Kidney glomerular epithelial cell (primary cell): ENCODE measurements at regions not wholly inside any gene's neighbourhood (a gene's known extent, or its start where the extent isn't known, plus 50 kb on each side); places are given as distances from the start of the nearest gene placed in this dataset.
"Not testable (repeated sequence)": the region's sequence is repeated elsewhere in the genome, so short reads cannot be mapped to it uniquely, and the experiment has no call there.

ENCODE experiments used
- DNase-seq: peaks from one replicate; lab custom pipeline; 2025; lab: John Stamatoyannopoulos, UW

DNA sequence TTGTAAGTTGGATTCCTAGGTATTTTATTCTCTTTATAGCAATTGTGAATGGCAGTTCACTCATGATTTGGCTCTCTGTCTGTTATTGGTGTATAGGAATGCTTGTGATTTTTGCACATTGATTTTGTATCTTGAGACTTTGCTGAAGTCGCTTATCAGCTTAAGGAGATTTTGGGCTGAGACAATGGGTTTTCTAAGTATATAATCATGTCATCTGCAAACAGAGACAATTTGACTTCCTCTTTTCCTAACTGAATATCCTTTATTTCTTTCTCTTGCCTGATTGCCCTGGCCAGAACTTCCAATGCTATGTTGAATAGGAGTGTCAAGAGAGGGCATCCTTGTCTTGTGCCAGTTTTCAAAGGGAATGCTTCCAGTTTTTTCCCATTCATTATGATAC lies 464.8 kb downstream of the XYLT1 start:
- DNase-seq = not testable (repeated sequence)

DNA sequence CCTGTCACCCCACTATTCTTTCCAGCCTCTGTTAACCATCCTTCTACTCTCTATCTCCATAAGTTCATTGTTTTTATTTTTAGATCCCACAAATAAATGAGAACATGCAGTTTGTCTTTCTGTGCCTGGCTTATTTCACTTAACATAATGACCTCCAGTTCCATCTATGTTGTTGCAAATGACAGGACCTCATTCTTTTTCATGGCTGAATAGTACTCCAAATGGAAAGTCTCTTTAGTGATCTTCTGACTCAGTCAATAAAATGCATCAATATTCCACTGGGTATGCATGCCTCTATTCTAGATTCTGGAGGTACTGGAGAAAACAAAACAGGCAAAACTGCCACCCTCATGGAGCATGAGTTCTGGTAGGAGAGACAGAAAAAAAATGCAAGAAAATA lies 459.0 kb downstream of the XYLT1 start:
- DNase-seq = no peak

DNA sequence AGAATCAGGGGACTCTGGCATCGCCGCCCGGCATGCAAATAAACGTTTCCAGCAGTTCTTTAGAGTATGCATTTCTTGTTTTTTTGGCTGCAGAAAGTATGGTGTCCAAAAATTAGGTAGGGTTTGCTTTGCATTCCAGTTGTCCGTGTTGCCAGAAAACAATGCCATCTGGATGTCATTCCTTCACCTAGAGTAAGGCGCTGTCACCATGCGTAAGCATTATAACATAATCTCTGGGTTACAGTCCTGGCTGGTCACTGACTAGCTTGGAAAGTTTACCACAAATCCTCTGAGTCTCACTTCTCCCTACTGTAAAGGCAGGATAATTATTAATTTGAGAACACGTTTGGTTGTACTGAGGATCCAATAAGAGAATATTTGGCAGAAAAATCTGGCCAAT lies 457.7 kb downstream of the XYLT1 start:
- no peak for DNase-seq

DNA sequence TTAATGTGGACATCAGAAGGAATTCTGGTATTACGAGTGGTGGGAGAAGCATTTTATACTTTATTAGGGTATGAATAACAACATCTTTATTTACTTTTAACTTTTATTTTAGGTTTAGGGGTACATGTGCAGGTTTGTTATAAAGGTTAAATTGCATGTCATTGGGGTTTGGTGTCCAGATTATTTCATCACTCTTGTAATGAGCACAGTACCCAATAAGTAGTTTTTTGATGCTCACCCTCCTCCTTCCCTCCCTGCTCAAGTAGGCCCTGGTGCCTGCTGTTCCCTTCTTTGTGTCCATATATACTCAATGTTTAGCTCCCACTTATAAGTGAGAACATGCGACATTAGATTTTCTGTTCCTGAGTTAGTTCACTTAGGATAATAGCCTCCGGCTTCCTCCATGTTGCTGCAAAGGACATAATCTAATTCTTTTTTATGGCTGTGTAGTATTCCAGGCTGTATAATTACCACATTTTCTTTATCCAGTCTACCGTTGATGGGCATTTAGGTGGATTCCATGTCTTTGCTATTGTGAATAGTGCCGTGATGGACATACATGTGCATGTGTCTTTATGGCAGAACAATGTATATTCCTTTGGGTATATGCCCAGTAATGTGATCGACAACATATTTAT lies 456.2 kb downstream of the XYLT1 start:
- DNase-seq = no peak

DNA sequence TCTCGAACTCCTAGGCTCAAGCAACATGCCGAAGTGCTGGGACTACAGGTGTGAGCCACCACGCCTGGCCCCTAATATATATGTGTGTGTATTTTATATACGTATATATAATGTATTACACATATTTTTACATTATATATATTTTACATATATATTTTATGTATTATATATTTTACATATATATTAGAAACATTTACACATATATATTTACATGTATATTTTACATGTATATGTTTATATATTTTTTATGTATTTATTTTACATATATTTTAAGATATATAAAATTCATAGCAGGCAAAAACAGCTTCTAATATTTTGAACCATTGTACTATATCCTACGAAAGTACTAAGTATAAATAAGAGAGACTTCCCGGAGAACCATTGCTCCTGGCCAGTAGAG lies 455.1 kb downstream of the XYLT1 start:
- DNase-seq = no peak

DNA sequence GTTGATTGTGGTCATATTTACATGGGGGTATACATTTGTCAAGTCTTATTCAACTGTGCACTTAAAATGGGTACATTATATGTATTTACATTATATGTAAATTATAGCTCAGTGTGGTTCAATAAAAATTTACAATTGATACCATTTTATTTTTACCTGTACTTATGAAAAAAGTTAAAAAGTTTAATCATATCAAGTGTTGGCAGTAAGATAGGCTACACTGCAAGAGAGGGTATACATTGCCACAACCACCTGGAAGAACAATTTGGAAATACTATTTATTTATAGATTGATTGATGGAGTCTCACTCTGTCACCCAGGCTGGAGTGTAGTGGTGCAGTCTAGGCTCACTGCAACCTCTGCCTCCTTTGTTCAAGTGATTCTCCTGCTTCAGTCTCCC lies 453.3 kb downstream of the XYLT1 start:
- no peak for DNase-seq

DNA sequence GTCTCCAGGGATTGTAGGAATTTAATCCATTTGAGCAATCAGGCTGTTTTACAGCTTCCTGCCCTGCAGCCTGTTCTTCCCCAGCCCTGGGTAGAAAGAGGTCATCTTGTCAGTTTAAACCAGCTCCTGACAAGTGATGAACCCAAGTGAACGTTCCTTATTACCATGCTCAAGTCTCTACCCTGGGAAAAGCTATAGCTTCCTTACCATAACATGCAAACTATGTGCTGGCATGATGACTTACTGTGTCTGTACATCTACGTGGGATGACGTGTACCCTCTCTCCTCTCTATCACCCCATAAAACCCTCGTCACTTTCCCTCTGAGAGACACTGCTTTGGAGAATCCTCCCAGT lies 452.2 kb downstream of the XYLT1 start:
- no peak for DNase-seq

DNA sequence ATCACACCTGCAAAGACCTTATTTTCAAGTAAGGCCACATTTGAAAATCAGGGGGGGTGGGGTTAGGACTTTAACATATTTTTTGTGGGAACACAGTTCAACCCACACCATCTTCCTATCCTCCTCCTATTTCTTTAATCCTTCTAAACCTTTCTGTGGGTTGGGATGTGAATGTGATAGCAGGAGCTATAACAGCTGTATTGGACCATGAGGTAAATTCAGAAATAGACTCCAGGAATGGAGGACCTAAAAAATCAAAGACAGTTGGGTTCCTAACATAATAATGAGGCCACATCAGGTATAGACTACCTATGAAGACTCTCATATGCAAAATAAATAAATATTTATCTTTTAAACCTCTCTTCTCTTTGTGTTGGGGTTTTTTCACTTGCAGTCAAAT lies 451.4 kb downstream of the XYLT1 start:
- DNase-seq = no peak

DNA sequence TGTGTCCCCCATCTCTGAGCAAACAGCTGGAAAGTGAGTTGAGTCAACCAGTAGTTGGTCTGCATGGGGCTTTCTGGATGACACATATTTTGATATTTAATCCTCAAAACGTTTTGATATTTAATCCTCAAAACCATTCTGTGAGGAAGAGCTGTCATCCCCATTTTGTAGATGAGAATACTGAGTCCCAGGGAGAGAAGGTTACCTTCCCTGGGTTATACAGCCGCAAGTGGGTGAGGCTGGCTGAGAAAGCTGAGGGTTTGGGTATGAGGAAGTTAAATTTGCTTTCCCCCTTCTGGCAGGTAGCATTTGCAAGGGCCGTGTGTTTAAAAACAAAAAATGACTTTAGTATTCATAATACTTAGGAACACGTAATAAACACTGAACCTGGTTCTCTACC lies 447.2 kb downstream of the XYLT1 start:
- DNase-seq = no peak

DNA sequence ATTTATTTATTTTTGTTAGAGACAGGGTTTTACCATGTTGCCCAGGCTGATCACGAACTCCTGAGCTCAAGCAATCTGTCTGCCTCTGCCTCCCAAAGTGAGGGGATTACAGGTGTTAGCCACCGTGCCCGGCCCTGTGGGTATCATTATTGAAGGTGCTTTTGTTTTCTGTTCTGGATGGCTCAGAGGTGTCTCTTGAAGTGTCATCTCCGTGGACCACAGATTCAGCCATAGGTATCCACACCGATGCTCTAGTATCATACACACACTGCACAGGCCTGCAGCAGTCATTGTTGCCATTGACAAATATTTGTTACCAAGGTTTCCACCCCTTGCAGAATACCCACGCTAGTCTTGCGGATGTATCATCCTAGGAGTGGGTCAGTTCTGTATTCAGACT lies 446.2 kb downstream of the XYLT1 start:
- DNase-seq = no peak

DNA sequence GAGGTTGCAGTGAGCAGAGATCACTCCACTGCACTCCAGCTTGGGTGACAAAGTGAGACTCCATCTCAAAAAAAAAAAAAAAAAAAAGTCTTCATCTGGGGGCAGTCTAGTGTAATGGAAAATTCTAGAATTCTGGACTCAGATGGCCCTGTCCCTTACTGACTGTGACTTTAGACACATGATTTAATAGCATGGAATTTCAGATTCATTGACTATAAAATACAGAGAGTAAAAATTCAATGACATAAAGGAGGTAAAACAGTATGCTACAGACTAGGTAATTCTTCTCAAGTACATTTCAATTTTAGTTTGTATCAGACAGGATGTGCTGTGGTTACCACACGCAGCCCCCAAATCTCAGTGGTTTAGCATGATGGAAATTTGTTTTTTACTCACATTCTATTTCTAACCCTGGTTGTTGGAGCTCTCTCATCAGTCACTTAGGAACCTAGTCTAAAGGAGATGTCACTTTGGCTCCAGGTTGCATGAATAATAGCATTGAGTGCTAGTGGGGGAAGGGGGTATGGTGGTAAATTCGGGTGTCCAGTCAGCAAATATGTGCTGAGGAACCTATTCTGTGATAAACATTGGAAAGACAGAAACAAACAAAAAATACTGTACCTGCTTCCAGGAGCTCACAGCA lies 444.0 kb downstream of the XYLT1 start:
- no peak for DNase-seq

DNA sequence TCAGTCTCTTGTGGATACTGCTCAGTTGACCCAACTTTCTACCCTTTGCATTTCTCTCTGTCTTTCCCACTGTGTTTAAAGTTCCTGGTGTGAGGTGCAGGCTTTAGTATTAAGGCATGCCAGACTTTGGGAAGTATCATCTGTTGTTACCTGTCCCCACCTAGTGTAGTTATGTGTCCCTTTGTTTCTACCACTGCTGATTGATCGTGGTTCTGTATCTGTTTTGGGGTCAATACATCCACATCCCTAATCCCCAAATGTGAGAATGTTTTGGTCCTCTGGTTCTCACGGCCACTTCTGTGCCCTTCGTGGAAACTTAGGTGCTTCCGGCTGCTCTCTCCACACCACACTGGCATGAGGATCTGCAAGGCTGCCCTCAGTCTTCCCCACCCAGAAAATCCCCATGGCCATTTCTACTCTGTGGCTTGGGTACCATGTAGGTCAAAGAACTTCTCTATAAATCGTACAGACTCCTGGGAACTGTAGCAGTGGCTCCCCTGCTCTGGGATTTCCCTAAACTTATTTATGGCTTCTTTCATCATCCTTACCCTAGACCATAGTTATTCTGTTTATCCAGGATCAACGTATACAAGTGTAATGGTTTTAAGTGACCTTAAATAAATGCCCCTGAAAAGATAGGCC lies 443.2 kb downstream of the XYLT1 start:
- no peak for DNase-seq

DNA sequence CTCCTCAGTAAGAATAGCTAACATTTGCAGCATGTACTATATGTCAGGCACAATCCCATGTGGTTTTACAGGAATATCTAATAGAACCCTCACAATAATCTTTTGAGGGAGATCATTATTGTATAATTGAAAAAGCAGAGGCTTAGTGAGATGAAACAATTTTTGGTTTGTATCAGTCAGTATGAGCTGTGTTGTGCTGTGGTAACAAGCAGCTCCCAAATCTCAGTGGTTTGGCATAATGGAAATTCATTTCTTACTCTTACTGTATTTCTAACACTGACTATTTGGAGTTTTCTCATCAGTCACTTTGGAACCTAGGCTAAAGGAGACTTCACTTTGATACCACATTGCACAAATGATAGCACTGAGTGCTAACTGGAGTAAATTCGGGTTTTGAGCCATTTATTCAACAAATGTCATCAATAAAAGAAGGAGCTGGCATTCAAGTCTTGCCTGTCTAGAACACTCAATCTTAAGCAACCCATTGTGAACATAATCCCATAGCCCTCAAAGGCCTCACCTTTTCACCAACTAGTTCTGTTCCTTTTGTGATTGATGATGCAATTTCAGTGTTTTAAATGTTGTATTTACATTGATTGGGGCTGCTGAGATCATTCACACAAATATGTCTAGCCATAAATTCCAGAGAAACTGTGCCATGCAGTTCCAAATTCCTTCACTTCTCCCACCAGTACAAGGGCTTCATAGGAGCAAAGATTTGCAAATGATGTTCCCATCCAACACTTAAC lies 441.0 kb downstream of the XYLT1 start:
- DNase-seq = no peak

DNA sequence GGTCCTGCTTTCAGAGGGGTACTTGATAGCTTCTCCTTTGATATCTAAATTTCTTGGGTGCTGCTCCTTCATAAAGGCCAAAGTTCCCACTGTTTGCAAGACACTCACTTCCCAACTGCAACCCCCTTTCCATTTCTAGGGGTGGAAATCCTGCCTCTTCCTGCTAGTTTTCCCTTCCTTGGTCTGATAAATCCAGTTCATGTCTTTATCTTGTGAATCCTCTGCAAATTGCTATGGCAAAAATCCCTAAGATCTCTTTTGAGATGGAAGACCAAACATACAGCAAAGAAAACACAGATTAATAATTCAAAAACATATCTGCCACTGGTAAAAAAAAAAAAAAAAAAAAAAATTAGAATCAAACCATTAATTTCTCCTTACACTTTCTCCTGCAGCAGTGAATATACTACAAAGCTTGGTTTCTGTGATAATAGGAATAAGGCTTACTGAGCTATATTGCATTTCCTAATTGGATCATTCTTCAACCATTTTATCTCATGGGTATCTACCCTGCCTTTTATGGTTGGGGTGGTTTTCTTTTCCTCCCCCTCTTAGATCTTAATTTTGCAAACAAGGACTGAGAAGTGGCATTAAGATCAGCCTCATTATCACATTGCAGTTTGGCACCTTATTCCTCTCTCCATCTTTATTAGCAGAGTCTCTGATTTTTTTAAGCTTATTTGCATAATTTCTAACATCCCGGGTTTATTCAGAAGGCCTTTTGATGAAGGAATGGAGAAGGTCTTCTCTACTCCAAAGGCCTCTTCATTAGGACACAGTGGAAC lies 439.1 kb downstream of the XYLT1 start:
- DNase-seq = no peak

DNA sequence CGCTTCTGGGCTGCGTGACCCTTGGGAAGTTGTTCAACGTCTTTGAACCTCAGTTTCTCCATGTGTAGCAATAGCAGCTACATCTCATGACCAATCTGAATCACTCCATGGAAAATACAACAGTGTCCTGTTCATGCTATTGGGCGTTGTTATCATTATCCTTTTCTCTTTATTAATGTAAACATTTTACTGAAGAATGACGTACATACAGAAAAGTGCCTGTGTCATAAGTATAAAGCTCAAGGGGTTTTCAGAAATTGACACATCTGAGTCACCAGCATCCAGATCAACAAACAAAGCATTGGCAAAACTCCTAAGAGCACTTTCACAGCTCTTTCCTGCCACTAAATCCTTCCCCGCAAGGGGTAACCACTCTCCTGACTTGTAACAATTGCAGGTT lies 438.4 kb downstream of the XYLT1 start:
- DNase-seq = no peak

DNA sequence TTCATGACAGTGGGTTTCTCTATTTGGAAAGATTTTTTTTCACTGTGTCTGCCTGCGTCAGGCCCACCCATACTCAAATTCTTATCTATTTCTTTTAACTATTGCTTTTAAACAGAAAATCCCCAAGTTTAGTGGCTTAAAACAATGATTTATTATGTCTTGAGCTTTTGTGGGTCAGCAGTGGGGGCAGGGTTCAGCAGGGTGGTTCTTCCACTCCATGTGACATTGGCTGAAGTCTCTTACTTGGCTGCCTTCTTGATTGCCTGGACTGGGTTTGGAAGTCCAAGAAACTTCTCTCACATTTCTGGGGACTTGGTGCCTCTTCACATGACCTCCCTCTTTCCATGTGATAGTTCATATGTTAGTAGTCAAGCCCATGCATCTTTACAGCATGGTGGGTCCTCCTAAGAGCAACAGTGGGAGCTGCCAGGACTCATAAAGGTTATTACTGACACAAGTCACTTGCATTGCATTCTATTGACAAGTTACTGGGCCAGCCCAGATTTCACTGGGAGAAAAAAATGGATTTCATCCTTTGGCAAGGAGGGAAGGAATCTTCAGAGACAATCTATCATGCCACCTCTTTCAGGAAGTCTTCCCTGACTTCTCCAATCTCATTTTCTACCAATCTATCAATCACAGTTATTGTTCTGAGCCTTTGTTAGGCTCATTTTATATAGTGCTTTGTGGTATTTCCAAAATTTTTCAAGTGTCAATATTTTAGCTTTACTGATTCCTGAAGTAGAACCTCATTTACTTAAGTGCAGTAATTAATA lies 436.1 kb downstream of the XYLT1 start:
- DNase-seq = no peak

DNA sequence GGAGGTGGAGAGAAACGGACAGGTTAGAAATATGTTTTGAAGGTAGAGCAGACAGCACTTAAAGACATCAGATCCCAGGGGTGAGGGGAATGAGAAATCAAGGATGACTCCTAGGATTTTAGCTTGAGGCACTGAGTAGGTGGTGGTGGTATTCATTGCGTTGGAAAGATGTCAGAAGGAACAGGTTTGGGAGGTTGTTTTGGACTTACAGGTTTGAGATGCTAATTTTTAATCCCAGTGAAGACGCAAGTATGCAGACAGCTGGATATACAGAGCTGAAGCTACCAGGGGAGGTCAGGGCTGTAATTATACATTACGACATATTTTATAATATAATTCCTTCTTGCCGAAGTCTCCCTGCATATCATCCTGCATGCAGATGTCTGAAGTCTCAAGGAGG lies 433.3 kb downstream of the XYLT1 start:
- DNase-seq = no peak

DNA sequence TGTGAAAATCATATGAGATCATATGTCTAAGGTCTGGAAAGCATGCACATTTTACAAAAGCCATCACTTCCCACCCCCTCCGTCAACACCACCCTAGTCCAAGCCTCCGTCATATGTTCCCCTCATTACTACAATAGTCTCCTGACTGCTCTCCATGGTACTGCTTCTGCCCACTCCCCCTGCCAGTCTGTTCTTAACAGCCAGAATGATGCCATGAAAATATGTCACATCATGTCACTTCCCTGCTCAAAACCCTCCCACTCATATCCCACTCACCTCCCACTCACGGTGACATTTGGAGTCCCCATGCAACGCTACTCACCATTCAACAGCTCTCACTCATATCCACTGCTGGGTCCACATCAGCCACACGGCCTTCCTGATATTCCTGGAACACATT lies 432.3 kb downstream of the XYLT1 start:
- DNase-seq = no peak

DNA sequence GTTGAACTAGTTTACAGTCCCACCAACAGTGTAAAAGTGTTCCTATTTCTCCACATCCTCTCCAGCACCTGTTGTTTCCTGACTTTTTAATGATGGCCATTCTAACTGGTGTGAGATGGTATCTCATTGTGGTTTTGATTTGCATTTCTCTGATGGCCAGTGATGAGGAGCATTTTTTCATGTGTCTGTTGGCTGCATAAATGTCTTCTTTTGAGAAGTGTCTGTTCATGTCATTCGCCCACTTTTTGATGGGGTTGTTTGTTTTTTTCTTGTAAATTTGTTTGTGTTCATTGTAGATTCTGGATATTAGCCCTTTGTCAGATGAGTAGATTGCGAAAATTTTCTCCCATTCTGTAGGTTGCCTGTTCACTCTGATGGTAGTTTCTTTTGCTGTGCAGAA lies 421.7 kb downstream of the XYLT1 start:
- not testable (repeated sequence) for DNase-seq

DNA sequence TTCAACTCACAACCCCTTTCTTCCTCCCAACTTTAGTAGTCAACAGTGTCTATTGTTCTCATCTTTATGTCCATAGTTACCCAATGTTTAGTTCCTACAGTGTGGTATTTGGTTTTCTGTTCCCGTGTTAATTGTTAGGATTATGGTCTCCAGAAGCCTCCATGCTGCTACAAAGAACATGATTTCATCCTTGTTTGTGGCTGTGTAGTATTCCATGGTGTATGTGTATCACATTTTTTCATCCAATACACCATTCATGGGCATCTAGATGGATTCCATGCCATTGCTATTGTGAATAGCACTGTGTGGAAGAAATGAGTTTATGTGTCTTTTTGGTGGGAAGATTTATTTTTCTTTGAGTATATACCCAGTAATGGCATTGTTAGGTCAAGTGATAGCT lies 420.3 kb downstream of the XYLT1 start:
- DNase-seq = no peak
